NCI-H82 (cell line): ENCODE measurements at regions not wholly inside any gene's neighbourhood (a gene's known extent, or its start where the extent isn't known, plus 50 kb on each side); places are given as distances from the start of the nearest gene placed in this dataset.
A peak's percentile ranks its signal among the peaks of the same experiment; 100 is the strongest.
"Not testable (repeated sequence)": the region's sequence is repeated elsewhere in the genome, so short reads cannot be mapped to it uniquely, and the experiment has no call there.

Experiments used
- DNase-seq: peaks from one replicate; lab custom pipeline; 2025; lab: John Stamatoyannopoulos, UW

DNA sequence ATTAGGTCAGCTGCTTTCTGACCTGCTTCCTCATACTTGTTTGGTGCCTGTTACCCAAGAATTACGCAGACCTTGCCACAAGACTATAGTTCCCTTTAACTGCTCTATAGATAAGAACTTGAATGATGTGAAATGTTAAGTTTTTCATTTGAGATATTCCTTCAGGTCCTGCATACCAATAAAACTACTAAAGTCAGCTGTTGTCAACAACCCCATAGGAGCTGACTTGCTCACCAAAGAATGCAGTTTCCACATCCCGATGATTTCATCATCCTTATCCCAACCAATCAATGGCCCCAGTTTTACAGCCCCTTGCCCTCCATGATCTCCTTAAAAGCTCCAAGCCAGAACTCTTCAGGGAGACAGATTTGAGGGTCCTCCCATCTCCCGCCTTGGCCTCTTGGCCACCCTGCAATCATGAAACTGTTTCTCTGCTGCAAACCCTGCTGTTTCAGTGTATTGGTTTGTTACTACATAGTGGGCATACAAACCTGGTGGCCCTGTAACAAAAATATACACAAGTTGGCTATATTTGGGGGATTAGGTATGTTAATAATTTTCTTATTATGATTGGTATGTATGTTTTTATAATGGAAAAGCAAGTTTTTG, 396.3 kb upstream of the CHST9 start:
- no peak for DNase-seq

DNA sequence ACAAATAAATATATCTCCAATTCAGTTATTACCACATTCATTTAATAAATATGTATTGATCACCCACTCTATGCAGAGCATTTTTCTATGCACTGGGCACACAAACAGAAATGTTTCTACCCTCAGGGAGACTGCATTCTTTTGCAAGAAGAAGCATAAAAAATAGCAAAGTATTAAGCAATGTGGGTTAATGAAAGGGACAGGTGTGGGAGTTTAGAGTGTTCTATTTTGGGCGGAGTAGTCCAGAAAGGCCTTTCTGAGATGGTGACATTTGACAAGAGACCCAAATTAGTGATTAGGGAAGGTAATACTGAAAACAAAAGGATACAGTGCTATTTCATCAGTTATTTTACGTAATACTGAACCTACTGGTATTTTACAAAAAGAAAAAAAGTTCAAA, 394.3 kb upstream of the CHST9 start:
- no peak for DNase-seq

DNA sequence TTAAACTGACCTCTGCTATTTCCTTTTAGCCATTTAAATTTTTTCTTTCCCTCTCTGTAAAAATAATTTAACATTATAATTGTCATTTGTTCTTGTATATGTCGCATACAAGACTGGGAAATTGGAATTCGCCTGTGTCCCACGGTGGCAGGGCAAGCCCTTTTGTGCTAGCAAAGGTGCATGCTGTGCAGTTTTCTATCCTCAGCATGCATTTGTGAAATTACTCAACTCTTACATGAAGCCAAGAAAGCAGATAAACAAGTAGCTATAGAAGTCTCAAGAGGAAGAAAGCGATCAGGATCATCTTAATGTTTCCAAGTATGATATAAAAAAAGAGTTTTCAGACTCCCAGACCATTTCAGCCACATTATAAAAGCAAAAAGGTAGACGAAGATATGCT, 392.6 kb upstream of the CHST9 start:
- DNase-seq, result no peak

DNA sequence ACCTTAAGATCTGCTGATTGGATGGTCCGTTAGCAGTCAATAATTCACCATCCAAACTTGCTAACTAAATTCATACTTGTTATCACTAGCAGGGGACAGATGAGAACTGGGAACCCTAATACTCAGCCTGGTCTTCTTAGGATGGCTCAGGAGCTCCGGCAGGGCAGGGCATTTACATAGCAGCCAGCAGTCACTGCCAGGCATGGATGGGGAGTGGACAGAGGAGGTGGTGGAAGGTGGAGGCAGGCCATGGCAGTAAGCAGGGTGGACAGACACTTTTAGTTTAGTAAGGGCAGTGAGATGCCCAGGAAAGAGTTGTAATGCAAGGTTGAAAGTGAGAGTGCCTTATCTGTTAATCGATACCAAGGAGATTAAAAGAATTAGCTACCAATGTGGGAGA, 392.2 kb upstream of the CHST9 start:
- DNase-seq, result no peak

DNA sequence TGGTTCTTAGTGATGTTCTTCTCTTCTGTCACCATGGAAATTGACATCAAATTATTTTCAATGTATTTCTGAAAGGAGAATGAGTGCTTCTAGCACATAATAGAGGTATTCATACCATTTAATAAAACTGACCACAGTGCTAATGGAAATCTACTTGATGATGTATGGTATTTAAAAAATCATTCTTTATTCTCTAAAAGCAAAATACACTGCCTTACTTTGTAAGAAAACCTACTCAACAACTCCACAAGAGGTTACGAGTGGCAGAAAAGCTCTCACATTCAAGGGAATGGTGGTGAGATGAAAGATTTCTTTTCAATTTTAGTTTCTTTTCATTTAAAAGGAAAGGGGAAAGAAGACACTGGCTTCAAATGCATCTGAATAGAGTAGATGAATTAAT, 382.3 kb upstream of the CHST9 start:
- DNase-seq, result no peak

DNA sequence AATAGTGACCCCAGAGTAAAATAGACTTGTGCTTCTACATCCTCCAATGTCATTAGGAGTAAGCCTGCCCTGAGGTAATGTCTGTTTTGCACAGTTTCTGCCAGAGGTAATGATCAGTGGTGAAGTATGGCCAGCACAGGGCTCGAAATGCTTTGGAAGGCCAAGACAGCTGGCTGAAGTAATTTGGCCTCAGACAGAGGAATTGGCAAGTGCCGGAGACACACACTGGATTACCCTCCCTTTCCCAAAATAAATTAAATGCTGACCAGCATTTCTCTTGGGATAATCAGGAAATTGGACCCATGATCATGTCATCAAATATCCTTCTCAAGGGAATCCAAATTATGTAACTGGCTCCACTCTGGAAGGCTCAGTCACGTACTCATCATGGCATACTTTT, 379.0 kb upstream of the CHST9 start:
- DNase-seq, result no peak

DNA sequence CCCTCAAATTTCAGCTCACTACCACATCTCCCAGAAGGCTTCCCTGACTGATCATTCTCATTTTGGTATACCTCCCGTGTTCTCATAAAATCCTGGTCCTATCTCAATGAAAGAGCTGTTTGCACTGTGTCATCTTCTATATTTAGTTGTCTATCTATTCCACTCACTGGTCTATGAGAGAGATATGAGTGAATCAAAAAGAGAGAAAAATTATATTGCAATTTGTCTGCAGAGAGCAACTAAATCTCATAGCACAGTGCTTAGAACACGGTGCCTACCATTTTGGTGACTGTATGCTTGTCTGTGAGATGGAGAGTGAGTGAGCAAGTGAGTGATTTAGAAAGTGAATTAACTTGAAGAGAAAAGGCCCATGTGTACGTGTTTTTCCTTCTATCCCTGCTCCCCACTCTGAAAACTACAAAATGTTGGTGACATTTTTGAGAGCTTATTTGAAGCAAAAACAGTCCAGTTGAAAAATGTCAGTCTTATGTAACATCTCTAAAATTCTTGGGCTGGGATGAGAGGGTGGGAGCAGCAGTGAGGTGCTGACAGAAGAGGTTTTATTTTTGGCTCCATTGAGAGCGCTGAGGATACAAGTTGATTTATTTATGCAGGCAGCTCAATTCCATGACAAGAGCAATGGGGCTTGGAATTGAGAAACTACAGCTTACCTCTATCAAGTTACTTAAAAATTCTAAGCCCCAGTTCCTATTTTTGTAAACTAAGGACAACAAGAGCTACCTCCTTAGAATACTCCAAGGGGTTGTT, 373.5 kb upstream of the CHST9 start:
- DNase-seq, result no peak

DNA sequence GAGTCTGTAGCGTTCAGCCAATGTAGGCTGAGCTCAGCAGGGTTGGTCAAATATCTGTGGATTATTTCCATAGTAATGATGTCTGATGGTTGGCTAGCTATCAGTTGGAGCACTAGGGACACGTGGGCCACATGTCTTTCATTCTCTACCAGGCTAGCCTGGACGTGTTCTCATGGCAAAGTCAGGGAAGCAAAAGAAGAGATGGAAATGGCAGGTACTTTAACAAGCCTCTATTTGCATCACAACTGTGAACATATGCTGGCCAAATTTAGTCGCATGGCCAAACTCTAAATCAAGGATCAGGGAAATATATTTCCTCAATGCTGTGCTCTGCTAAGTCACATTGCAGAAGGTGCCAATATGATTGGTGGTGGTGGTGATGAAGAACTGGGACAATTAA, 371.6 kb upstream of the CHST9 start:
- DNase-seq, result no peak

DNA sequence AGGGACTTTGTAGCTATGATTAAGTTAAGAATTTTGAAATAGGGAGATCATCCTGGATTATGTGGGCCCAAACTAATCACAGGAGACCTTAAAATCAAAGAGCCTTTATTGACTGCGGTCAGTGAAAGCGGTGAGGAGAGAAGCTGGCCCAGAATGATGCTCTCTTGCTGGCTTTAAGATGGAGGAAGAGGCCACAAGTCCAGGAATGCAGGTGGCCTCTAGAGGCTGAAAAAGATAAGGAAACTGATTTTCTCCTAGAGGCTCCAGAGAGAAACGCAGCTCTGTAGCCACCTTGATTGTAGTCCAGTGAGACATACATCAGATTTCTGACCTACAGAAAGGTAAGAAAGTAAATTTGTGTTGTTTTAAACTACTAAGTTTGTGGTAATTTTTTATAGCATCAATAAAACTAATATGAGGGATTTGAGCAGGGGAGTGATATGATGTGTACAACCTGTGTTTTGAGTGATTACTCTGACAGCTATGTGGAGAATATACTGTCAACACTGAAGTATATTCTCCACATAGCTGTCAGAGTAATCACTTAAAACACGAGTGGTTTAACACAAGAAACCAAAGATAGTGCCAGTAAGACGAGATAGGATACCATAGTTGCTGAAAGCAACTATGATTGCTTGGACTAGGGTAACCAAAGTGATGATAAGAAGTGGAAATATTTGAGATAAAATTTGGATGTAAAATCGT, 364.4 kb upstream of the CHST9 start:
- no peak for DNase-seq

DNA sequence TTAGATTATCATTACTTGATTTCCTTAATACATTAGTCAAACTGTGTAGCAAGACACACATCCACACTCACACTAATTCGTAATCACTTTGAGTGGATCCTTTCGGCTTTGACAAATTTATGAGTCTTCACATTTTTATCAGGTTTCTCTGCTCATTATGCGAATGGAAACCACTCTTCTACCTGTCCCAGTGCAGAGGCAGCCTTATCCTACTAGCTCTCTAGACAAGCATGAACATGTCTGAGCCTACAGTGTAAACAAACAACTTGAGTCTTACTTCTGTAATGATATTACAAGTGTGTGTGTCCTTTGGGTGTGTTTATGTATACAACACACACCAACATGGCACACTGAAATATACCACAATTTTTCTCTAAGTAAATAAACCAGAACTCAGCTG, 361.9 kb upstream of the CHST9 start:
- DNase-seq, result no peak

DNA sequence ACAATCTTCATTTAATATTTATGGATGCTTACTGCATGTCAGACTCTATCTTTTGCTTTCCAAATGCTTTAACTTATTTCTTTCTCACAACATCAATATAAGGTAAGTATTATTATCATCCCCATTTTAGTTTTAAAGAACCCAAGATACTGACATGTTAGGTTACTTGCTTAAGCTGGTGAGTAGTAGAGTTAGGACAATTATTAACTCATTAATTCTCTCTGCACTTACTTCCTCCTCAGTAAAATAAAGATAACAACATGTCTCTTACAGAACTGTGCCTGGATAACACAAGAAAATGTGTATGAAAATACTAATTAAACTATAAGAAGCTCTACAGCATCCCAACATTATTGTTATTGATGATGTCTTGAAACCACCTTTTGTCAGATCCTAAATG, 359.1 kb upstream of the CHST9 start:
- DNase-seq, result no peak

DNA sequence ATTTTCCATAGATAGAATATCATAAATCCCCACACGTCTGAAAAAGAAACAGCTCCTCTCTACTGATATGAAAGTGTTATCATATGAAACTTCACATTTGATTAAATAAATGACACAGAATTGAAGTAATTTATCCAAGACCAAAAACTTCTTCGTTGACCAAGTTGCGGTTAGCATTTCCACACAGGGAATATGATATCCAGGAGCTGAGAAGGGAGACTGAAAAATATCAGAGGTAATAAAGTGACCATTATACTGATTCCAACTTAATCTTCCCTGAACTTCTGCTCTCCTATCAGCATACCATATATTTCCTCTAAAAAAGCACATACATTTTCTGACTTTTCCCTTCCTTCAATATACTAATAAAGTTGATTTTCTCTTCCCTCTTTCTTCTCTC, 356.2 kb upstream of the CHST9 start:
- DNase-seq, result no peak

DNA sequence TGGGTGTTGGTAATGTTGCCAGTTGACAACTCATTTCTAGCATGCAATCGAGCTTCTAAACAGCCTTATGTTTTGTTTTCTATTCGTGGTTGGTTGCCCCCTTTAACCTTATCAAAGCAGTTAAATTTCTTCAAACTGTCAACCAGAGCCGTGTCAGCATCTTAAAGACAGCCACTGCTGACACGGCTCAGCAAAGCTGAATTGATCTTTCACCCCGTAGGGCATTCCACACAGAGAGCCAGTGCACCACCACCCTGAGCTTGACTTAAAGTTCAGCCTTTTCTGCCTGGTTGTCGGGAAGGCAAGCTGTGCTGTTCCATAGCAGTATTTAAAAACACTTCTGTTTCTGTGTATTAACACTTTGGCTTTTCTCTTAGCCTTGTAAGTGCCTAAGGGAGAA, 355.0 kb upstream of the CHST9 start:
- DNase-seq, result no peak

DNA sequence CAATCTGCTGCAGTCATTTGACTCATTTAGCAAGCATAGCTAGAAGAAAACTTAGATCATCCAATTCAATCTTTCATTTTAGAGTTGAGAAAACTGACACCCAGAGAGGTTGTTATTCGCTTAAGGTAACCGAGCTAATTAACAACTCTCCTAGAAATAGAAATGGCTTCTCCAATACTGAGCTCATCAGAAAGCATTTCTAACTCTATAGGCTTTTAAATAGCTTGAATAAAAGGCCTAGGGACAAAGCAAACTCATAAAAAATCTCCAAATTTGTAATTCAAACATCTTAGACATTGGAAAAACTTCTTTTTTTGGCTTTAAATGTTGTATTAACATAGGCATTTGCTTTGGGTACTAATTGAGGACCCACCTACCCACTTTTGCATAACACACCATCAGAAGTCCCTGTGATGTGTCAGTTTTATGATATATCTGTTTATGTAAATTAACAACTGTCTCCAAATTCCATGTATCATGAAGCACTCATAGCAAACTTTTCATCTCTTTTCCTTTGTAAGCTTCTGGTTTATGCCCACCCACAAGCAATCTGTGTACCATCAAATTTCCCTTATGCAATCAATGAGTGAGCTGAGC, 343.9 kb upstream of the CHST9 start:
- DNase-seq, result no peak

DNA sequence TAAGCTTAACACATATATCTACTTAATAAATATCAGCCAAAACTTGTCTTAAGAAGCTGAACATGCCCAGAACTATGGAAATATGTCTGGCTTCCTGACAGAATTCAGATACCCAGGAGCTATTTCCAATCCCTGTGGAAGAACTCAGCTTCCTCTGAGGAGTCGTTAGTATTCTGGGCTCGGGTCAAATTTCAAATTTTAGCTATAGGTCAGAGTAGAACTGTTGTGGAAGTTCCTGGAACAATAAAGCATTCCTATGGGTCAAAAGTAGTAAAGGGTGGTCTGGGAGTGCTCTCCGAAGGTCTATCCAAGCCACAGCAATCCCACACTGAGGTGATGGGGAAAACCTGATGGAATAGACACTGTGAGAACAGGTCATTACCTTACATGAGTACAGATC, 342.7 kb upstream of the CHST9 start:
- DNase-seq, result no peak

DNA sequence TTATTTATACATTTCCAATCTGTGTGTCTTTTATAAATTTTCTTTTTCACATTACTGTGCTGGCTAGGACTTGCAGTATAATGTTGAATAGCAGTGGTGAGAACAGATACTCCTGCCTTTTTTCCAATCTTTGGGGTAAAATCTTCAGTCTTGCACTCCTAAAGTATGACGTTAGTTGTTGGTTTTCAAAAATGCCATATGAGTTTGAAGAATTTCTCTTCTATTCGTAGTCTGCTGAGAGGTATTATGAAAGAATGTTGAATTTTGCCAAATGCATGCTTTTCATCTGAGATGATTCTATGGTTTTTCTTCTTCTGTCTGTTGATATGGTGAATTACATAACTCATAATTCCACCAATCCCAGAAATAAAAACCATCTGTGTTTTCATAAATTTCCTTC, 335.3 kb upstream of the CHST9 start:
- DNase-seq, result no peak

DNA sequence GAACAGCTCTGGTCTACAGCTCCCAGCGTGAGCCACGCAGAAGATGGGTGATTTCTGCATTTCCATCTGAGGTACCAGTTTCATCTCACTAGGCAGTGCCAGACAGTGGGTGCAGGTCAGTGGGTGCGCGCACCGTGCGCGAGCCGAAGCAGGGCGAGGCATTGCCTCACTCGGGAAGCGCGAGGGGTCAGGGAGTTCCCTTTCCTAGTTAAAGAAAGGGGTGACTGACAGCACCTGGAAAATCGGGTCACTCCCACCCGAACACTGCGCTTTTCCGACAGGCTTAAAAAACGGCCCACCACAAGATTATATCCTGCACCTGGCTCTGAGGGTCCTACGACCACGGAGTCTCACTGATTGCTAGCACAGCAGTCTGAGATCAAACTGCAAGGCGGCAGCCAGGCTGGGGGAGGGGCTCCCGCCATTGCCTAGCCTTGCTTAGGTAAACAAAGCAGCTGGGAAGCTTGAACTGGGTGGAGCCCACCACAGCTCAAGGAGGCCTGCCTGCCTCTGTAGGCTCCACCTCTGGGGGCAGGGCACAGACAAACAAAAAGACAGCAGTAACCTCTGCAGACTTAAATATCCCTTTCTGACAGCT, 325.0 kb upstream of the CHST9 start:
- DNase-seq, result not testable (repeated sequence)

DNA sequence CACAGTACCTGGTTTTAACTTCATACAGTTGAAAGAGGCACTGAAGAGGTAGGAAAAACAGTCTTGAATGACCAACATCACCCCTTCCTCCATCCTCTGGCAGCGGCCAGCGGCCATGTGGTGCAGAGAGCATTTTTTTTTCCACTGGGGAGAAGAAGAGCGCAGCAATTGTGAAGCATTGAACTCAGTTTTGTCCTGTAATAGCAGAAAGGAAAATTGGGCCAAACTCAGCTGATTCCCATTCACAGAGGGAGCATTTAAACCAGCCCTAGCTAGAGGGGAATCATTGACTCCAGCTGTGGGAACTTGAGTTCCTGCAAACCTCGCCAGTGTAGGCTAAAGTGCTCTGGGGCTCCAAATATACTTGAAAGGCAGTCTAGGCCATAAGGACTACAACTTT, 316.6 kb upstream of the CHST9 start:
- DNase-seq, result no peak

DNA sequence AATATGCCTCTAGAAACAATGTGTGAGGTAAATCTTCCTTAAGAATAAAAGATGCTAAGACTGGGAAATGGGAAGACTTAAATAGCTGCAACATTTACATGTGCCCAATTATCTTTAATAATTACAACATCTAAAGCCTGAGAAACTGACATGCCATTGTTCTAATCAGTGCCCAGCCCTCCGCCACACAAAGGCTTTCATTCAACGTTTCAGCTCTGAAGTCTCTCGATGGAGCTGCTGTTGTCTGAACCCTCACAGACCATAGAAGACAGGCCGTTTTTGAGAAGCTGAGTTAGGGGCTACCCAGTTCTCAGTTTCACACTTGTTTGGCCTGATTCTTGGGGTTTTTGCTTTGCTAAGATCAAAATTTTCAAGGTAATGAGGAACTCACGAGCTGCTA, 315.4 kb upstream of the CHST9 start:
- no peak for DNase-seq

DNA sequence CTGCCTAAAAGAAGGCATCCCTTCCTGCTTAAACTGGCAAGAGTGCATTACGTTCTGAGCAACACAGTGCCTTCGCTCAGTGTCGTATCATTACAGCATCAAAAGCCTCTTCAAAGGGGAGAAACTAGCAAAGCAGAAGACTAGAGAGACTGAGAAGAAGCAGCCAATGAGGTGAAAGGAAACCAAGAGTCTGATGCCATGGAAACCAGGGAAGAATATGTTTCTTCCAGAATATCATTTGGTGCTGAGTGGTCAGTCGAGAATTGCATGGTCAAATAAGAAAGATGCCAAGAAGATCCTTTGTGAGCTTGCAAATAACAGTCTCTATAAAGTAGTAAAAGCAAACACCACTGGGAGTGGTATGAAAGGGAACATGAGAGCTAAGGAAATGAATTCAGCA, 312.1 kb upstream of the CHST9 start:
- DNase-seq, result no peak

DNA sequence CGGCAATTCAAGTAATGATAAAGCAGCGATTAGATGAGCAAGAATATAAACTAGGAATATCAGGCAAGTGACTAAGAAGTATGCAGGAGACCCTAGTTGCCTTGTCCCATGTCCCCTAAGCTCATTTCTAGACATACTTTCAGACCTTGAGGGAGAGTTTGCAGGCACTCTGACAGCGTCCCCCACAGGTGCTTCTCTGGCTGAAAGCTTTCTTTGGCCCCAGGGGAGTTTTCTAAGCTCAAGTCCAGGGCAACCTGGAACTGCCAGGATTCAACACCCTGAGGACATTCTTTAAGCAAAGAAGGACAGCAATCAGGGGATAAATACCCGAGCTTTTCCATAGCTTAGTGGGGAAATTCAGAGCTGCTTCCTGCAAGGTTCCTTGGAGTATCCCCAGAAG, 308.1 kb upstream of the CHST9 start:
- no peak for DNase-seq

DNA sequence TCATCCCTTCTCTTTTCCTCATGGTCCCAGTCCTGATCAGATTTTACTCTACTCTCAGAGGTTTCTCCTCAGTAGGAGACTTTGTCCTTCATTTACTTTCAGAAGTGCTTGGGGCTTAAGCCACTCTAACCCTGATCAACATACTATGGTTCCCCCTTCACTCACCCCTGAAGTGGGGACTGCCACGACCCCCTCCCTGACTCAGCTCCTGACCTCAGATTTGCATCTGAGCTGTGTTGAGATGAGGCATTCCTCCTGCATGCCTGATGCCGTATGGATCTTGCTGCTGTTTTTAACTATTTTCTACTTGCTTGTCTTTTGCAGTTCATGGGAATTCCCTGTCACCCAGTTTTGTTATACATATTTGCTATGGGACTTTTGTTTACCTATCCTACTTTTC, 306.7 kb upstream of the CHST9 start:
- no peak for DNase-seq

DNA sequence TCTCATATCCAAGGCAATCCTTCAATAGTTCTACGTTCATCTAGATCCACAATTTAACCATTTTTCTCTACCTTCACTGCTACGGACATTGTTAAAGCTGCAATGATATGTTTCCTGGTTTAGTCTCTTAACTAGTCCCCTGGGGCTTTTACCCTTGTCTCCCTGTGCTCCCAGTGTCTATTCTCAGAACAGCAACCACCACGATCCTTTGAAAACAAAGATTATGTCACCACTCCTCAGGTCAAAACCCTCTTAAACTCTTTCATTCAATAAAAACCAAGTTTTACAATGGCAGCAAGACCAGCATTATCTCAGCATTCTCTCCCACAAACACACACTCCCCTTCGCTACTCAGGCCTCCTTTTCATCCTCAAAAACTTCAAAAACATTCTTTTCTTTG, 298.2 kb upstream of the CHST9 start:
- peak; percentile 24 for DNase-seq
